ENCODE measurements at regions not wholly inside any gene's neighbourhood (a gene's known extent, or its start where the extent isn't known, plus 50 kb on each side); places are given as distances from the start of the nearest gene placed in this dataset.

DNA sequence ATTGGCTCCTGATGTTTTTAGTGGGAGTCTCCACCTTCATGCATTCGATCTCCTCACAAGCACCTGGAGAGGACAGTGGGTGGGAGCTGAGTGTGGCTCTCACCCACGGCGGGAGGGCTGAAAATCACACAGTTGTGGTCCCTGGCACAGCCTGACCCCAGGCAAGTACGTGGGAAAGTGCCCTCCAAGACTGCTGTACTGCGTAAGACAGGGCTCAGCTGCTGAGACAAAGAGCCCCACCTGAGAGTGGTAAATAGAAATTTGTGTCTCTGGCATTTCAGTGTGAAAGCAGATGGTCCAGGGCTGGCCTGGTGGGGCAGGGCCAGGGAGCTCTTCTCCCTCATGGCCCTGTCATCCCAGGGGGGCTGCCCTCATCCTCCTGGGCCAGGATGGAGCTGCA, 77.4 kb upstream of the IQSEC1 start:
- H3K9me3 ChIP-seq (ENCODE audit: control insufficient read depth in 2 of 2, low read length in 2 of 2), result peaks cover 5 to 13% of the 10 kb centered on the region in 2 experiments
- H3K9me3 Mint-ChIP-seq, result peaks cover 1 to 8% (median 6%) of the 10 kb centered on the region in 7 donors
- no peaks in the 10 kb centered on the region for H3K4me1 ChIP-seq (ENCODE audit: control insufficient read depth, insufficient read depth, low read length, poor library complexity, severe bottlenecking)
- no peaks in the 10 kb centered on the region for H3K27me3 Mint-ChIP-seq
- no peaks in the 10 kb centered on the region for H3K27me3 ChIP-seq (ENCODE audit: control insufficient read depth, insufficient read depth, low read length)
- peaks cover 0 to 13% (median 5%) of the 10 kb centered on the region in 4 donors for H3K4me1 Mint-ChIP-seq
- DNase-seq, result no peak
- H3K27ac ChIP-seq (ENCODE audit: insufficient read depth, low read length, poor library complexity, severe bottlenecking), result no peak overlapping the region
- H3K4me3 ChIP-seq (ENCODE audit: low read depth, low read length), result no peak overlapping the region
- ATAC-seq (ENCODE audit: low read depth in 2 of 2), result no peak
- H3K36me3 ChIP-seq (ENCODE audit: control insufficient read depth, insufficient read depth, low read length), result no peaks in the 10 kb centered on the region
- H3K36me3 Mint-ChIP-seq, result no peaks in the 10 kb centered on the region
- H3K4me3 Mint-ChIP-seq, result no peak overlapping the region
- no peak overlapping the region for H3K27ac Mint-ChIP-seq

DNA sequence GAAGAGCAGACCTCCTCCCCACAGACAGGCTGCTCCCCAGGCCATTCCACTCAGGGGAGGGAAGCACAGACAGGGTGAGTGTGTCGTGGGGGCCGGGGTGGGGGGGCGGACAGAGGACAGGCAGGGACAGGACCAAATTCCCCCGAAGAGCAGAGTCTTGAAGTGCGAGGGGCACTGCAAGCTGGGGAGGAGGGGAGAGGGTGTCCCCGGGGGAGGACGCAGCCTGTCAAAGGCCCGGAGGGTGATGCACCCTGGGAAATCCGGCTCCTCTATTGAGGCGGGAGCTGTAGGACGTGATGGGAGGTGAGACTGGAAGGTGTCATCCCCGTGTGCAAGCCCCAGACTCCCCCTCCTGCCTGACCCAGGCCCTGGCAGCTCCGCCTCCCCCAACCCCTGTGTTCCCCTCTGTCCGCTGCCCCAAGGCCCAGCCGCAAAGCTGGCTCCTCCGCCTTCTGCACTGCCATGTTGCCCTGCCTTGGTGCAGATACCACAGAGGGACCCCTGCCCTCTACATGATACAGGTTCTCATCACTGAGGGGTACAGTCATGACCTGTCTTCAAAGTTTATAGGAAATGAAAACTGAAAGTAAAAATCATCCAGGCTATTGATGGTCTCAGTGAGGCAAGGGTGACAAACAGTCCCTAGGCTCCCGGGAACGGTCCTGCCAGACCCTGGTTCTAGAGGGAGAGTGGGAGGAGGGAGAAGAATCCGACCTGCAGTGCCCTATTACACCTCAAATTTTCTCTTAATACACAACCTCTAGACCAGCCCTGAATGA, 76.3 kb upstream of the IQSEC1 start:
- no peaks in the 10 kb centered on the region for H3K36me3 Mint-ChIP-seq
- peaks cover 0 to 2% of the 10 kb centered on the region in 2 experiments for H3K9me3 ChIP-seq (ENCODE audit: control insufficient read depth in 2 of 2, low read length in 2 of 2)
- peaks cover 0 to 13% (median 5%) of the 10 kb centered on the region in 4 donors for H3K4me1 Mint-ChIP-seq
- H3K4me1 ChIP-seq (ENCODE audit: control insufficient read depth, insufficient read depth, low read length, poor library complexity, severe bottlenecking), result no peaks in the 10 kb centered on the region
- H3K4me3 Mint-ChIP-seq, result peak overlapping the region in 3 of 4 donors; percentile 1 to 78 (median 65)
- H3K27ac Mint-ChIP-seq, result peak overlapping the region in 2 of 3 donors; percentile 54 to 90
- H3K36me3 ChIP-seq (ENCODE audit: control insufficient read depth, insufficient read depth, low read length), result no peaks in the 10 kb centered on the region
- peaks cover 0 to 4% (median 2%) of the 10 kb centered on the region in 7 donors for H3K9me3 Mint-ChIP-seq
- H3K27me3 ChIP-seq (ENCODE audit: control insufficient read depth, insufficient read depth, low read length), result no peaks in the 10 kb centered on the region
- DNase-seq (peak in 1 of 3 donors; percentile 28), ATAC-seq (ENCODE audit: low read depth in 2 of 2) (peak in 1 of 2 donors; percentile 47)
- H3K27ac ChIP-seq (ENCODE audit: insufficient read depth, low read length, poor library complexity, severe bottlenecking), result no peak overlapping the region
- H3K4me3 ChIP-seq (ENCODE audit: low read depth, low read length), result peak overlapping the region; percentile 70
- no peaks in the 10 kb centered on the region for H3K27me3 Mint-ChIP-seq

DNA sequence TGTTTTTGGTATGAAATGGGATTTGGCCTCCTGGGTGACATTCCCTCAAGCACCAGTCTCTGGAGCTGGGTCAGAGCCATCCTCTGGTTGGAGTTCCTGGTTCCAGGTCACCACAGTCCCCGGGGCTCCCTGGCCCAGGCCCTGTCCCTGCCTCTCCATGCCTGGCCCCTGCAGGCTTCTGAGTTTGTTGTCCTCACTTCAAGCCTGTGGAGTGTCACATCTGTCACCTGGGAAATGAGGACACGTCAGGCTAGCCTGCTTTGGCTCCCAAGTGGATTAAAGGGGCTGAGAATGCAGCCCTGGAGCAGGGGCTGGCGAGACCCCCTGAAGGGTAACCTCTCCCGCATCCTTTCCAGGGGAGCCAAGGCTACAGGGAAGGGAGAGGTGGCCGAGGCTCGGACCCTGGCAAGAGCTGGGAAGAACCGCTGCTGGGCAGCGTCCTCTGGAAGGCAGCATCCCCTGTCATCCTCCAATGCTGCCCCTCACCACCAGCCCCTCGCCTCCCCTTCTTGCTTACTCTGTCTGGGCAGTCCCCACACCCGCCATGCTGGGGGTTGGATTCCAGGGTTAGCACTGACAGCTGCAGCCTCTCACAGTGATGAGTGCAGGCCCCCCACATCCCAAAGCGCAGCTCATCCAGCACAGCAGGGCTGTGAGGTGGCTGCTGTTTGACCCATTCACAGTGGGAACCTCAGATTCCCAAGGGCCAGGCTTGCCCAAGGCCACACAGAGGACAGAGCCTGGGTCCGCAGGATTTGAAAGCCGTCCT, 75.5 kb upstream of the IQSEC1 start:
- no peaks in the 10 kb centered on the region for H3K9me3 ChIP-seq (ENCODE audit: control insufficient read depth in 2 of 2, low read length in 2 of 2)

DNA sequence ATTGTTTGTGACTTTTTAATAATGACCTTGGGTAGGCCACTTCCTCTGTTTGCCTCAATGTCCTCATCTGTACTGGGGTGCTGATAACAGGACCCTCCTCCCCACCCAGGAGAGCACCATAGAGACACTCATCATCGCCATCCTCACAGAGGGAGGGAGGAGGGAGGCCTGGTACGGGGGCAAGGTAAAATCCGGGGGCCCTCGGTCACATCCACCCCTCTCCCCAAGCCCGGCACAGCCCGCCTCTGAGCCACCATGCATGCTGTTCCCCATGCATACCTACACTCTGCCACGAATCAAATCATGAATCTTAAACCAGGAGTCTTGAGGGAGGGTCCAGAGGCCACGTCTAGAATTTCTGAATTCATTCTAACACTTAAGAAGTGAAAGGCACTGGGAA, 74.9 kb upstream of the IQSEC1 start:
- DNase-seq (no peak), ATAC-seq (ENCODE audit: low read depth in 2 of 2) (no peak)
- no peaks in the 10 kb centered on the region for H3K27me3 ChIP-seq (ENCODE audit: control insufficient read depth, insufficient read depth, low read length)
- no peak overlapping the region for H3K27ac ChIP-seq (ENCODE audit: insufficient read depth, low read length, poor library complexity, severe bottlenecking)
- no peak overlapping the region for H3K27ac Mint-ChIP-seq
- H3K9me3 Mint-ChIP-seq, result peaks cover 0 to 3% (median 0%) of the 10 kb centered on the region in 7 donors
- no peaks in the 10 kb centered on the region for H3K27me3 Mint-ChIP-seq
- no peak overlapping the region for H3K4me3 ChIP-seq (ENCODE audit: low read depth, low read length)
- peaks cover 0 to 13% (median 5%) of the 10 kb centered on the region in 4 donors for H3K4me1 Mint-ChIP-seq
- no peaks in the 10 kb centered on the region for H3K9me3 ChIP-seq (ENCODE audit: control insufficient read depth in 2 of 2, low read length in 2 of 2)
- H3K4me1 ChIP-seq (ENCODE audit: control insufficient read depth, insufficient read depth, low read length, poor library complexity, severe bottlenecking), result no peaks in the 10 kb centered on the region
- no peaks in the 10 kb centered on the region for H3K36me3 Mint-ChIP-seq
- no peaks in the 10 kb centered on the region for H3K36me3 ChIP-seq (ENCODE audit: control insufficient read depth, insufficient read depth, low read length)
- H3K4me3 Mint-ChIP-seq, result no peak overlapping the region

More for the DNA sequence above, 75.5 kb upstream of the IQSEC1 start:
- H3K27ac ChIP-seq (ENCODE audit: insufficient read depth, low read length, poor library complexity, severe bottlenecking), result no peak overlapping the region
- Mint-ChIP-seq H3K27ac (no peak overlapping the region), H3K27me3 (no peaks in the 10 kb centered on the region), H3K9me3 (peaks cover 0 to 3% (median 0%) of the 10 kb centered on the region in 7 donors), H3K4me1 (peaks cover 0 to 13% (median 5%) of the 10 kb centered on the region in 4 donors), H3K4me3 (no peak overlapping the region), H3K36me3 (no peaks in the 10 kb centered on the region)
- ATAC-seq (ENCODE audit: low read depth in 2 of 2), result no peak
- no peaks in the 10 kb centered on the region for H3K36me3 ChIP-seq (ENCODE audit: control insufficient read depth, insufficient read depth, low read length)
- no peak for DNase-seq
- H3K4me1 ChIP-seq (ENCODE audit: control insufficient read depth, insufficient read depth, low read length, poor library complexity, severe bottlenecking), result no peaks in the 10 kb centered on the region
- H3K4me3 ChIP-seq (ENCODE audit: low read depth, low read length), result no peak overlapping the region
- H3K27me3 ChIP-seq (ENCODE audit: control insufficient read depth, insufficient read depth, low read length), result no peaks in the 10 kb centered on the region

DNA sequence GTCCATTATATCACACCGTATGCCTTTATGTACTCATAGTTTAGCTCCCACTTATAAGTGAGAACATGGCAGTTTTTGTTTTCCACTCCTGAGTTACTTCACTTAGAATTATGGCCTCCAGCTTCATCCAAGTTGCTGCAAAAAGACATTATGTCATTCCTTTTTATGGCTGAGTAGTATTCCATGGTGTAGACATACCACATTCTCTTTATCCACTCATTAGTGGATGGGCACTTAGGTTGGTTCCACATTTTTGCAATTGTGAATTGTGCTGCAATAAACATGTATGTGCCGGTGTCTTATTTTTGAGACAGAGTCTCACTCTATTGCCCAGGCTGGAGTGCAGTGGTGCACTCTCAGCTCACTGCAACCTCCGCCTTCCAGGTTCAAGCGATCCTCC, 74.1 kb upstream of the IQSEC1 start:
- Histone ChIP-seq H3K27me3 (ENCODE audit: control insufficient read depth, insufficient read depth, low read length) (no peaks in the 10 kb centered on the region), H3K27ac (ENCODE audit: insufficient read depth, low read length, poor library complexity, severe bottlenecking) (no peak overlapping the region), H3K4me3 (ENCODE audit: low read depth, low read length) (no peak overlapping the region), H3K4me1 (ENCODE audit: control insufficient read depth, insufficient read depth, low read length, poor library complexity, severe bottlenecking) (no peaks in the 10 kb centered on the region), H3K36me3 (ENCODE audit: control insufficient read depth, insufficient read depth, low read length) (no peaks in the 10 kb centered on the region), H3K9me3 (ENCODE audit: control insufficient read depth in 2 of 2, low read length in 2 of 2) (no peaks in the 10 kb centered on the region)
- Mint-ChIP-seq H3K27me3 (no peaks in the 10 kb centered on the region), H3K4me3 (no peak overlapping the region), H3K36me3 (no peaks in the 10 kb centered on the region), H3K4me1 (peaks cover 0 to 13% (median 5%) of the 10 kb centered on the region in 4 donors), H3K9me3 (peaks cover 0 to 3% (median 0%) of the 10 kb centered on the region in 7 donors), H3K27ac (no peak overlapping the region)
- no peak for DNase-seq
- no peak for ATAC-seq (ENCODE audit: low read depth in 2 of 2)

DNA sequence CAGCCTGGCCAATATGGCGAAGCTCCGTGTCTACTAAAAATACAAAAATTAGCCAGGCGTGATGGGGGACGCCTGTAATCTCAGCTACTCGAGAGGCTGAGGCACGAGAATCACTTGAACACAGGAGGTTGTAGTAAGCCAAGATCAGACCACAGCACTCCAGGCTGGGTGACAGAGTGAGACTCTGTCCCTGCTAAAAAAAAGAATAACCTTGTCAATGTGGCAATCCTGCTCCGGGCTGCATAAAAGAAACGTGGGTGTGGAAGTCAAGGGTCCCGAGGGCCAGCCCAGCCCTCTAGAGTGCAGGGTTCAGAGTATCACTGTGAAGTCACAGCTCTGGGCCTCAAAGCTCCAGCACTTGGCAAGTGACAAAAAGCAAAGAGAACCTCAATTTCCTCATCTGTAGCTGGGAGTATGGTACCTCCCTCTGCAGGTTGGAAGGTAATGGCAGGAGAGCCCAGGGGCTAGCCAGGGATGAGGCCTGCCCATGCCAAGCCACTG, 73.5 kb upstream of the IQSEC1 start:
- no peaks in the 10 kb centered on the region for H3K36me3 Mint-ChIP-seq
- Histone ChIP-seq H3K4me3 (ENCODE audit: low read depth, low read length) (no peak overlapping the region), H3K9me3 (ENCODE audit: control insufficient read depth in 2 of 2, low read length in 2 of 2) (no peaks in the 10 kb centered on the region), H3K27ac (ENCODE audit: insufficient read depth, low read length, poor library complexity, severe bottlenecking) (no peak overlapping the region), H3K36me3 (ENCODE audit: control insufficient read depth, insufficient read depth, low read length) (no peaks in the 10 kb centered on the region), H3K4me1 (ENCODE audit: control insufficient read depth, insufficient read depth, low read length, poor library complexity, severe bottlenecking) (no peaks in the 10 kb centered on the region), H3K27me3 (ENCODE audit: control insufficient read depth, insufficient read depth, low read length) (no peaks in the 10 kb centered on the region)
- H3K9me3 Mint-ChIP-seq, result peaks cover 0 to 3% (median 0%) of the 10 kb centered on the region in 7 donors
- peaks cover 6% of the 10 kb centered on the region for H3K27me3 Mint-ChIP-seq
- no peak overlapping the region for H3K4me3 Mint-ChIP-seq
- H3K27ac Mint-ChIP-seq, result no peak overlapping the region
- DNase-seq, result no peak
- H3K4me1 Mint-ChIP-seq, result peaks cover 0 to 13% (median 5%) of the 10 kb centered on the region in 4 donors
- no peak for ATAC-seq (ENCODE audit: low read depth in 2 of 2)

DNA sequence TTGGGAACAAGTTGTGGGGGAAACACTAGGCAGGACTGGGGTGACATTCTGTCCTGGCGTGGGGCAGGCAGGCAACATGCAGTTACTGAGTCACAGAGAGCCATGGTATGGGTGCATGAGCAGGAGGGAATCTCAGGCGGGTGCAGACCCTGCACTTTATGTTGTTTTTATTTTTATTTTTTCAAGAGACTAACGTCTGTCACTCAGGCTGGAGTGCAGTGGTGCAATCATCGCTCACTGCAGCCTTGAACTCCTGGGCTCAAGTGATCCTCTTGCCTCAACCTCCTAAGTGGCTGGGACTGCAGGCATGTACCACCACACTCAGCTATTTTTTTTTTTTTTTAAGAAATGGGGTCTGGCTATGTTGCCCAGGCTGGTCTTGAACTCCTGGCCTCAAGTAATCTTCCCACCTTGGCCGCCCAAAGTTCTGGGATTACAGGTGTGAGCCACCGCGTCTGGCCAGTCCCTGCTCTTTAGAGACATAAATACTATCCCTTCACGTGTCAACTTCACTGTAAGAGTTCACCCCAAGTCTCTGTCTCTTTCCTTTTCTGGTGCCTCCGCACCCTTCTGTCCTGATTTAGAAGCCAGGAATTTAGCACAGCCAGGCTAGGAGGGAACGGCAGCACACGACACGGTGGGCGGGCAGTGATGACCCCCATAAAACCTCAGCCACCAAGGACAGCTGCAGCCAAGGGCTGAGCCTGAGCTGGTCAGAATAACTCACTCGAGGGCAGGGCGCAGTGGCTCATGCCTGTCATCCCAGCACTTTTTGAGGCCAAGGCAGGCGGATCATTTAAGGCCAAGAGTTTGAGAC, 72.8 kb upstream of the IQSEC1 start:
- no peak for DNase-seq
- no peak overlapping the region for H3K27ac Mint-ChIP-seq

More for the DNA sequence above, 72.8 kb upstream of the IQSEC1 start:
- peaks cover 0 to 3% (median 0%) of the 10 kb centered on the region in 7 donors for H3K9me3 Mint-ChIP-seq
- no peak for ATAC-seq (ENCODE audit: low read depth in 2 of 2)
- H3K4me3 ChIP-seq (ENCODE audit: low read depth, low read length), result no peak overlapping the region
- H3K4me1 Mint-ChIP-seq, result peaks cover 0 to 13% (median 5%) of the 10 kb centered on the region in 4 donors
- H3K27me3 Mint-ChIP-seq, result peaks cover 12% of the 10 kb centered on the region
- H3K9me3 ChIP-seq (ENCODE audit: control insufficient read depth in 2 of 2, low read length in 2 of 2), result no peaks in the 10 kb centered on the region
- H3K36me3 Mint-ChIP-seq, result no peaks in the 10 kb centered on the region
- H3K4me1 ChIP-seq (ENCODE audit: control insufficient read depth, insufficient read depth, low read length, poor library complexity, severe bottlenecking), result no peaks in the 10 kb centered on the region
- peak overlapping the region in 1 of 4 donors; percentile 39 for H3K4me3 Mint-ChIP-seq
- no peak overlapping the region for H3K27ac ChIP-seq (ENCODE audit: insufficient read depth, low read length, poor library complexity, severe bottlenecking)
- no peaks in the 10 kb centered on the region for H3K27me3 ChIP-seq (ENCODE audit: control insufficient read depth, insufficient read depth, low read length)
- H3K36me3 ChIP-seq (ENCODE audit: control insufficient read depth, insufficient read depth, low read length), result no peaks in the 10 kb centered on the region
